Skin of body (tissue), 2 donors: ENCODE measurements at regions not wholly inside any gene's neighbourhood (a gene's known extent, or its start where the extent isn't known, plus 50 kb on each side); places are given as distances from the start of the nearest gene placed in this dataset. TPM values are rescaled to one million over a fixed set of nuclear protein-coding genes. Genes with fewer than 3 reads are reported as not detected.

ENCODE experiments used
- DNase-seq: peaks from one replicate; lab custom pipeline; 2025; lab: John Stamatoyannopoulos, UW
- small RNA-seq: library from RNA; depleted of rRNA; stranded (forward); fragments of <200 nt; gene quantifications from one replicate; pipeline ENCODE3, GENCODE V24; 2014; ENCODE audit warnings: low replicate concordance

GRCh38 chr15:77688266-77688665 is 55.6 kb upstream of the LINGO1 start:
- no peak for DNase-seq

DNA sequence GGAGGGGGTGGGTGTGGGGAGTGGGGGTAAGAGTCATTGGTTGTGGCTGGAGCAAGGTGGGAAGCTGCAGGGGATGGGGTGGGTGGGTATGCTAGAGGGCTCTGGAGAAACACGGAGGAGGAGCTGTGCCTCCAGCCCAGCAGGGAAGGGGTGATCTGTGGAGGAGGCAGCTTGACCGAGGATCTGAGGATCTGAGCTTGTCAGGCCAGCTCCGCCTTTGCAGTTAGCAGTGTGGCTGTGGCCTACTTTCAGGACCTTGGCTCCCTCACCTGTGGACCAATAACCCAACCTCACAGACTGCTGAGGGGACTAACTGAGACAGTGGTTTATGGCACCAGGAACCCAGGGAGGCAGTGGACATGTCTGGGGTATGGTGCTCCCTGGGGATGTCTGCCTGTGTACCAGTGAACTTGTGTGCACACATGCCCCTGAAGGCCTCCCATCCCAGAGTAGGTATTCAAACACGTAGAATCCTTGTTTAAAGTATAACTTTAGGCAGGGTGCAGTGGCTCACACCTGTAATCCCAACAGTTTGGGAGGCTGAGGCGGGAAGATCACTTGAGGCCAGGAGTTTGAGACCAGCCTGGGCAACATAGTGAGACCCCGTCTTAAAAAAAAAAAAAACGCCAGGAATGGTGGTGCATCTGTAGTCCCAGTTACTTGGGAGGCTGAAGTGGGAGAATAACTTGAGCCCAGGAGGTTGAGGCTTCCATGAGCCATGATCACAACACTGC is 52.5 kb upstream of the LINGO1 start:
- DNase-seq = no peak

DNA sequence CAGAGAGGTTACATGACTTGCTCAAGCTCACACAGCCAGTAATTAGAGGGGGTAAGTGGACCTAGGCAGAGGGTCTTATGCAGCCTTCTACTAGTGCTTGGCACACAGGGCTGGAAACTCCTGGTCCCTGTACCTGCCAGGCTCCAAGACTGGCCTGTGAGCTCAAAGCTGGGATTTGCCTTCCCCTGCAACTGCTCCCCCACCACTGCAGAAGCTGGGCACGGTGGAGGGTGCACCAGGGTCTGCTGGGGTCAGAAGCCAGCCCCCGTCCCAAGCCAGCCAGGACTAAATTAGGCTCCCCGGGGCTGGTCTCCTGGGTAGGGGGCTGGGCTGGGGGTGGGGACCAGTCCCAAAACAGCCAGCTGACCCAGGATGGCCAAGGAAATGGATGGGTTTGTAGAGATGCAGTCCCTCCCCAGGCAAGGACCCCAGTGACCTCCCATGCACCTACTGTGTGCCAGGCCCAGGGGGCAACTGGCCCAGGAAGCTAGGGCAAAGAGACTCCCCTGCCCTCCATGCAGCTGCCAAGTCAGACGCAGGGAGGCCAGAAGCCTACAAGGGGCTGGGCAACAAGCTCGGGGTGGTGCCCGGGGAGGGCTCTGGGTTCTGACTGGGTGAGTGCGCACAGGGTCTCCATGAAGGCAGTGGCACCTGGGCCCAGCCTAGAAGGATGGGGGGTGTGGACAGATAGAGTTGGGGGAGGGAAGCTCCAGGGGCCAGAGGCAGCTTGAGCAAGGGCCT is 51.8 kb upstream of the LINGO1 start:
- DNase-seq = no peak

DNA sequence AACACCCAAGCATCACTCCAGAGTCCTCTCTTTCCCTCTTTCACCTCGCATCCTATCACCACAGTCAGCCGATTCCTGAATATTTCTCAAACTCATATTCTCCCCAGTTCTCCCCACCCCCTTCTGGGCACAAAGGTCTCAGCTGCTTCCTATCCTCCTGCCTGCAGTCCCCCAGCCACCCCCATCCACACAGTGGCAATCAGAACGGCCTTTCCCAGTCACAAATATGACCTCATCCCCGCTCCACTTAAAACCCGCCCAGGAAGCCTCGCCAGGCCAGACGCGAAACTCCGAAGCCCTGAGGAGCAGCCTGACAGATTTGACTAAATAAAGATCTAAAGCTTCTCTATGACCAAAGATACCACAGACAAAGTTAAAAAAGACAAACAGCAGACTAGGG is 49.9 kb upstream of the LINGO1 start:
- DNase-seq = no peak

Small RNA genes in the stretch of these regions (small RNA-seq; reads per million reads assigned to genes)
- gene RN7SL214P = not detected
